ENCODE measurements at regions not wholly inside any gene's neighbourhood (a gene's known extent, or its start where the extent isn't known, plus 50 kb on each side); places are given as distances from the start of the nearest gene placed in this dataset.
"Not testable (repeated sequence)": the region's sequence is repeated elsewhere in the genome, so short reads cannot be mapped to it uniquely, and the experiment has no call there.

DNA sequence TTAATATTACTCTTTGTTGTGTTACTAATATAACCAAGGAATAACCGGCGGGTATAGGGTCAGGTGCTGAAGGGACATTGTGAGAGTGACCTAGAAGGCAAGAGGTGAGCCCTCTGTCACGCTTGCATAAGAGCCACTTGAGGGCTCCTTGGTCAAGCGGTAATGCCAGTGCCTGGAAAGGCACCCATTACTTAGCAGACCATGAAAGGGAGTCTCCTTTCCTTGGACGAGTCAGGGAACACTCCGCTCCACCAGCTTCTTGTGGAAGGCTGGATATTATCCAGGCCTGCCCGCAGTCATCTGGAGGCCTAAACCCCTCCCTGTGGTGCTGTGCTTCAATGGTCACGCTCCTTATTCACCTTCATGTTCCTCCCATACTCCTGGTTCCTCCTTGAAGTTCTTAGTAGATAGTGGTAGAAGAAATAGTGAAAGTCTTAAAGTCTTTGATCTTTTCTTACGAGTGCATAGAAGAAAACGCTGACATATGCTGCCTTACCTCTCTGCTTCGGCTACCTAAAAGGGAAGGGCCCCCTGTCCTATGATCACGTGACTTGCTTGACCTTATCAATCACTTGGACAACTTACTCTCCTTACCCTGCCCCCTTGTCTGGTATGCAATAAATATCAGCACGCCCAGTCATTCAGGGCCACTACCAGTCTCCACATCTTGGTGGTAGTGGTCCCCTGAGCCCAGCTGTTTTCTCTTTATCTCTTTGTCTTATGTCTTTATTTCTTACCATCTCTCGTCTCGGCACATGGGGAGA, 59.6 kb upstream of the DMRTB1 start:
- not testable (repeated sequence) for DNase-seq (ENCODE audit: low spot score)

GRCh38 chr1:53400761-53401674, 58.2 kb upstream of the DMRTB1 start:
- no peak for DNase-seq (ENCODE audit: low spot score)

DNA sequence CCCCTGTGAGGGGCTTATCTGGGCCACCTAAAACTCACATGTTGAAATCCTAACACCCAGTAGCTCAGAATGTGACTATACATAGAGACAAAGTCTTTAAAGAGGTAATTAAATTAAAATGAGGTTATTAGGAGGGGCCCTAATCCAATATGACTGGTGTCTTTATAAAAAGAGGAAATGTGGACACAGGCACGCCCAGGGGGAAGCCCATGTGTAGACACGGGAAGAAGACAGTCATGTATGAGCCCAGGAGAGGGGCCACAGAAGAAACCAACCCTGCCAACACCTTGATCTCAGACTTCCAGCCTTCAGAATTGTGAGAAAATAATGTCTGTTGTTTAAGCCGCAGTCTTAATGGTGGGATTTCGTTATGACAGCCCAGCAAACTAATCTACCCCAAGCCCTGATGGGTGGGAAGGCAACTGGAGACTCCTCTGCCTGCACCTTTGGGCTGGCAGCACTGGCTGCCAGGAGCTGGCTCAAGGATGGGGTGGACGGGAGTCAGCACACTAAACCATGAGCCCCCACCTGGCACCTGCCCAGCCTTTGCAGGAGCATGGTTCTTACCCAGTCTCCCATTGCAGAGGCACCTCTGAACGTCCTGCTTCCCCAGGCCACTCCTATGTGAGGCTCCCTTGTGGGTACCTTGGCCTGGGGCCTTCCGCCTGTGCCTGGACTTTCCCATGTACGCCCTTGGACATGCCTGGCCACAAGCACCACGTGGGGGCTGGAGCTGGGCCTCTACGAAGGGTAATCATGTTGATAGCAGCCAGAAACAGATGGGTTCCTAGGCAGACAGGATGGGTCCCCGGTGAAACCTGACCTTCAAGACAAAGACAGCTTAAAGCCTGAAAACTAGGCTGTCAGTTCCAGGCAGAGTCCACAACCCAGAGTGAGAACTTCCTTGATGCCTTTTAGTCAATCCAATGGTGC, 57.1 kb upstream of the DMRTB1 start:
- no peak for DNase-seq (ENCODE audit: low spot score)

GRCh38 chr1:53402891-53403655, 56.1 kb upstream of the DMRTB1 start:
- no peak for DNase-seq (ENCODE audit: low spot score)

DNA sequence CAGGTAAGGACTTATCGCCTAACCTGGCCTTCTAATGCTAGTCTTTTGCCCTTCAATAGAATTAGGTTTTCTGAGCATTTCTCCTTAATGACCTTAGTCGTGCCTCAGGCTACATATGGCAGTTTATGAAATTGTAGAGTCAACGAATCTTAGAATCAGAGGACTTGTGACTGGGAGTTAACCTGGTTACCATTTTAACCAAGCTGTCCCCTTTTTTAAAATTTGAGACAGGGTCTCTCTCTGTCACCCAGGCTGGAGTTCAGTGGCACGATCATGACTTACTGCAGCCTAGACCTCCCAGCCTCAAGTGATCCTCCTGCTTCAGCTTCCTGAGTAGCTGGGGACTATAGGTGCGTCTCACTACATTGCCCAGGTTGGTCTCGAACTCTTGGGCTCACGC, 53.5 kb upstream of the DMRTB1 start:
- DNase-seq (ENCODE audit: low spot score): no peak

DNA sequence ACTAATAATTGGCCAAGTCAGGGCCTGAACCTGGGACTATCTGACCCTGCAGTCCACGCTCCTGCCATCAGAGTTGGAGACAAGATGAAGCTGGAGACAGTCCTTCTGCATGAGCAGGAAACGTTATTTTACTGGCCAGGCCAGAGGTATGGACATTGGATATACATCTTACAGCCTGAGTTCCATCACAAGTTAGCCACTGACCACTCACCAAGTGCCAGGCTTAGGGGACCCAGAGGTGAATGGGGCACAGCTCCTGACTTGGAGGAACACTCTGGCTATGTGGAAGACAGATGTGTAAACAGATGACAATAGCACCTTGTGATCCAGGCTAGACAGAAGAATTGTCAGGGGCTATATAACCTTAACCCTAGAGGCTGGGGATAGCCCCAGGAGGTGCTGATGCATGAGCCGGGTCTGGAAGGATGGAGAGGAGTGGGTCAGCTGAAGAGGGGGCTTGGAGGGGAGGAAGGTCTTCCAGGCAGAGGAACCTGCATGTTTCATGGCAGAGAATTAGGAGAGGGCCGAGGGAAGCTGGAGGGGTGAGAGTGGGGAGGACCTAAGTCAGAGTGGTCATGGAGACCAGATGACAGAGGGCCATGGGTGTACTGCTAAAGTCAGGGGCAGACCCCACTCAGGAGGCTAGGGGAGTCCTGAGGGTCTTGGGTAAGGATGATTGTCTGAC, 52.5 kb upstream of the DMRTB1 start:
- no peak for DNase-seq (ENCODE audit: low spot score)

- DNase-seq (ENCODE audit: low spot score): no peak
Measured at GRCh38 chr1:53408013-53408754, 51.0 kb upstream of the DMRTB1 start.

DNA sequence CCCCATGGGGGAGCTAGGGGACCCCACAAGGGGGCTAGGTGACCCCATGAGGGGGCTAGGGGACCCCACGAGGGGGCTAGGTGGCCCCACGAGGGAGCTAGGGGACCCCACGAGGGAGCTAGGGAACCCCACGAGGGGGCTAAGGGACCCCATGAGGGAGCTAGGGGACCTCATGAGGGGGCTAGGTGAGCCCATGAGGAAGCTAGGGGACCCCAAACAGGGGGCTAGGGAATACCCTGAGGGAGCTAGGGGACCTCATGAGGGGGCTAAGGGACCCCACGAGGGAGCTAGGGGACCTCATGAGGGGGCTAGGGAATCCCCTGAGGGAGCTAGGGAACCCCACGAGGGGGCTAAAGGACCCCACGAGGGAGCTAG, 50.5 kb upstream of the DMRTB1 start:
- DNase-seq (ENCODE audit: low spot score): no peak

DNA sequence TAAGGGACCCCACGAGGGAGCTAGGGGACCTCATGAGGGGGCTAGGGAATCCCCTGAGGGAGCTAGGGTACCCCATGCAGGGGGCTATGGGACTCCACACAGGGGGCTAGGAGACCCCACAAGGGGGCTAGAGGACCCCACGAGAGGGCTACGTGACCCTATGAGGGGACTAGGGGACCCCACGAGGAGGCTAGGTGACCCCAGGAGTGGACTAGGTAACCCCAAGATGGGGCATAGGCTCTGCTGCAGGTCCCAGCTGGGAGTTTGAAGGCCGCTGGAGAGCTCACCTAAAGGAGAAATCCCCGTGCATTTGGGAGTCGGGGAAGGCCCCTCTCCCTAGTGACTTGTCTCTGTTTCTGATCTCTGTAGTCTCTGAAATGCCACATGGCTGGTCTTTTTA, 50.0 kb upstream of the DMRTB1 start:
- no peak for DNase-seq (ENCODE audit: low spot score)
